H1 (cell line): ENCODE measurements at regions not wholly inside any gene's neighbourhood (a gene's known extent, or its start where the extent isn't known, plus 50 kb on each side); places are given as distances from the start of the nearest gene placed in this dataset.

Experiments
- CTCF ChIA-PET: fragments of 300-600 bp; sonication (Branson Sonifier 250); formaldehyde crosslinking; loops from one replicate; lab custom pipeline; 2021; ENCODE audit not compliant: partially characterized antibody; lab: Charles Lee
- POLR2A ChIA-PET: fragments of 300-600 bp; sonication (Branson Sonifier 250); formaldehyde crosslinking; loops from one replicate; lab custom pipeline; 2021; ENCODE audit warnings: inconsistent platforms; ENCODE audit not compliant: partially characterized antibody; lab: Charles Lee
- DNase-seq, 2 experiments: peaks; one replicate each; pipeline versions ENCODE4 v3.0.0 to v3.0.0-alpha.2; 2010 to 2022; ENCODE audit warnings: low spot score in 2 of 2, low read depth in 1 of 2, mixed read lengths in 1 of 2
- FAIRE-seq: peaks from 2 replicates; lab custom pipeline; 2011; peaks lifted over from hg19 to GRCh38; lab: Jason Lieb, UNC
- H2AFZ ChIP-seq: 2 replicates; pipeline ENCODE4 v1.8.1; 2012; ENCODE audit warnings: low read length, inconsistent platforms
- H2AK5ac ChIP-seq: 2 replicates; pipeline ENCODE4 v1.6.1; 2013; ENCODE audit warnings: low read depth, low read length
- H2BK120ac ChIP-seq: replicated peaks from 2 replicates; pipeline ENCODE3; 2013; ENCODE audit warnings: low read depth, low read length, inconsistent platforms
- H2BK12ac ChIP-seq: 2 replicates; pipeline ENCODE4 v1.6.1; 2013; ENCODE audit warnings: low read depth, low read length
- H2BK15ac ChIP-seq: 2 replicates; pipeline ENCODE4 v1.6.1; 2013; ENCODE audit warnings: low read length
- H2BK20ac ChIP-seq: 2 replicates; pipeline ENCODE4 v1.6.1; 2013; ENCODE audit warnings: low read length
- H2BK5ac ChIP-seq: 2 replicates; pipeline ENCODE4 v1.6.1; 2013; ENCODE audit warnings: low read depth, low read length
- H3K14ac ChIP-seq: 2 replicates; pipeline ENCODE4 v1.6.1; 2013; ENCODE audit warnings: inconsistent platforms; ENCODE audit not compliant: insufficient read length
- H3K18ac ChIP-seq: 2 replicates; pipeline ENCODE4 v1.6.1; 2013; ENCODE audit warnings: low read length; ENCODE audit errors: extremely low read depth
- H3K23ac ChIP-seq: 2 replicates; pipeline ENCODE4 v1.6.1; 2013; ENCODE audit warnings: inconsistent platforms; ENCODE audit not compliant: insufficient read length
- H3K23me2 ChIP-seq: 2 replicates; pipeline ENCODE4 v1.6.1; 2013; ENCODE audit warnings: low read depth, low read length
- H3K27ac ChIP-seq: 2 replicates; pipeline ENCODE4 v1.6.1; 2011; ENCODE audit warnings: low read depth, low read length, inconsistent platforms
- H3K27me3 ChIP-seq, 4 experiments: replicated peaks in 1 of 4; 1 replicate in 1 of 4; 2 replicates in 3 of 4; pipeline versions ENCODE4 v1.6.1 to v1.8.1; 2011 to 2013; ENCODE audit warnings: low read length in 3 of 4, mild to moderate bottlenecking in 3 of 4, inconsistent platforms in 2 of 4, mixed read lengths in 2 of 4, moderate library complexity in 1 of 4; ENCODE audit not compliant: control insufficient read depth in 3 of 4, insufficient read depth in 3 of 4; ENCODE audit errors: extremely low read depth in 1 of 4
- H3K36me3 ChIP-seq, 4 experiments: 2 replicates each; pipeline versions ENCODE4 v1.6.1 to v1.8.1; 2011 to 2013; ENCODE audit warnings: mild to moderate bottlenecking in 4 of 4, low read length in 3 of 4, moderate library complexity in 2 of 4, control low read depth in 1 of 4, inconsistent platforms in 1 of 4; ENCODE audit not compliant: insufficient read depth in 4 of 4, control insufficient read depth in 2 of 4
- H3K4ac ChIP-seq: replicated peaks from 2 replicates; pipeline ENCODE3; 2013; ENCODE audit warnings: low read length, low read depth, mixed read lengths, inconsistent platforms; ENCODE audit not compliant: insufficient read length
- H3K4me1 ChIP-seq, 4 experiments: replicated peaks in 1 of 4; 1 replicate in 1 of 4; 2 replicates in 3 of 4; pipeline versions ENCODE4 v1.6.1 to v1.8.1; 2011 to 2013; ENCODE audit warnings: low read length in 3 of 4, inconsistent platforms in 2 of 4, mixed read lengths in 1 of 4; ENCODE audit not compliant: insufficient read depth in 4 of 4, control insufficient read depth in 3 of 4
- H3K4me2 ChIP-seq, 2 experiments: 2 replicates each; pipeline versions ENCODE4 v1.6.1 to v1.8.1; 2011 to 2013; ENCODE audit warnings: low read depth in 2 of 2, low read length in 2 of 2, control low read depth in 1 of 2, inconsistent platforms in 1 of 2, mild to moderate bottlenecking in 1 of 2; ENCODE audit not compliant: insufficient read depth in 1 of 2
- H3K4me3 ChIP-seq, 4 experiments: fragments of 200-600, 300-600 bp in 1 of 4; sonication (generic), shearing (Covaris generic), sonication (Bioruptor Twin) in 1 of 4; 2 replicates each; pipeline versions ENCODE4 v1.5.1 to v1.8.1; 2011 to 2016; ENCODE audit warnings: low read length in 4 of 4, low read depth in 3 of 4, control low read depth in 2 of 4, inconsistent platforms in 2 of 4, mild to moderate bottlenecking in 2 of 4, mixed read lengths in 1 of 4, moderate library complexity in 1 of 4; ENCODE audit not compliant: insufficient read depth in 2 of 4; ENCODE audit errors: extremely low read depth in 1 of 4
- H3K56ac ChIP-seq: replicated peaks from 2 replicates; pipeline ENCODE3; 2013; ENCODE audit warnings: low read depth, mild to moderate bottlenecking, mixed read lengths, low read length, inconsistent platforms; ENCODE audit not compliant: insufficient read length
- H3K79me1 ChIP-seq: 2 replicates; pipeline ENCODE4 v1.6.1; 2013; ENCODE audit warnings: low read depth, low read length, control low read depth
- H3K79me2 ChIP-seq, 2 experiments: 2 replicates each; pipeline versions ENCODE4 v1.6.1 to v1.8.1; 2012 to 2013; ENCODE audit warnings: low read length in 2 of 2, mild to moderate bottlenecking in 2 of 2, inconsistent platforms in 1 of 2; ENCODE audit not compliant: insufficient read depth in 2 of 2, control insufficient read depth in 1 of 2
- H3K9ac ChIP-seq, 4 experiments: replicated peaks in 1 of 4; 1 replicate in 1 of 4; 2 replicates in 3 of 4; pipeline versions ENCODE4 v1.6.1 to v1.8.1; 2011 to 2013; ENCODE audit warnings: low read depth in 3 of 4, low read length in 3 of 4, control low read depth in 2 of 4, mild to moderate bottlenecking in 2 of 4, moderate library complexity in 2 of 4, inconsistent platforms in 1 of 4; ENCODE audit errors: extremely low read depth in 1 of 4
- H3K9me3 ChIP-seq, 2 experiments: 2 replicates each; pipeline versions ENCODE4 v1.6.1 to v1.8.1; 2012 to 2013; ENCODE audit warnings: mild to moderate bottlenecking in 2 of 2, moderate library complexity in 2 of 2, control low read depth in 1 of 2, inconsistent platforms in 1 of 2, low read depth in 1 of 2, low read length in 1 of 2, mixed read lengths in 1 of 2; ENCODE audit not compliant: insufficient read depth in 2 of 2
- H4K20me1 ChIP-seq, 2 experiments: replicated peaks in 1 of 2; 2 replicates each; pipeline versions ENCODE3 to v1.8.1; 2011 to 2013; ENCODE audit warnings: inconsistent platforms in 2 of 2, low read length in 2 of 2, mild to moderate bottlenecking in 1 of 2; ENCODE audit not compliant: insufficient read depth in 2 of 2, control insufficient read depth in 1 of 2
- H4K5ac ChIP-seq: 2 replicates; pipeline ENCODE4 v1.6.1; 2013; ENCODE audit warnings: low read length, low read depth, mixed read lengths, inconsistent platforms; ENCODE audit not compliant: insufficient read length
- H4K8ac ChIP-seq: 2 replicates; pipeline ENCODE4 v1.8.0; 2013; ENCODE audit warnings: mild to moderate bottlenecking, moderate library complexity, low read length, inconsistent platforms; ENCODE audit not compliant: insufficient read depth; ENCODE audit errors: extremely low read depth
- H4K91ac ChIP-seq: replicated peaks from 2 replicates; pipeline ENCODE3; 2013; ENCODE audit warnings: low read length, mixed read lengths, inconsistent platforms; ENCODE audit not compliant: insufficient read length
- ASH2L ChIP-seq: fragments of 200-600, 300-600 bp; sonication (generic); IDR thresholded peaks from one replicate; pipeline ENCODE4 v1.7.1; 2017; ENCODE audit warnings: low read length
- BCL11A ChIP-seq, 2 experiments: IDR thresholded peaks; one replicate each; pipeline ENCODE4 v1.6.1; 2011; ENCODE audit warnings: low read depth in 2 of 2, low read length in 2 of 2, mild to moderate bottlenecking in 2 of 2
- CEBPB ChIP-seq: IDR thresholded peaks from 2 replicates; pipeline ENCODE4 v1.6.1; 2012; ENCODE audit warnings: low read depth, low read length
- E2F6 ChIP-seq: IDR thresholded peaks from 2 replicates; pipeline ENCODE4 v1.6.1; 2012; ENCODE audit warnings: inconsistent platforms
- EP300 ChIP-seq, 2 experiments: IDR thresholded peaks; 1 replicate in 1 of 2; 2 replicates in 1 of 2; pipeline ENCODE4 v1.6.1; 2011 to 2012; ENCODE audit warnings: low read depth in 2 of 2, low read length in 2 of 2, mild to moderate bottlenecking in 2 of 2, borderline replicate concordance in 1 of 2, inconsistent platforms in 1 of 2, moderate library complexity in 1 of 2
- GABPA ChIP-seq: IDR thresholded peaks from 2 replicates; pipeline ENCODE4 v1.6.1; 2011; ENCODE audit warnings: mild to moderate bottlenecking, low read length, moderate library complexity, borderline replicate concordance; ENCODE audit not compliant: insufficient read depth
- JUND ChIP-seq: IDR thresholded peaks from 2 replicates; pipeline ENCODE4 v1.6.1; 2011; ENCODE audit warnings: mild to moderate bottlenecking, improper control_type of control experiment, low read length
- RXRA ChIP-seq: IDR thresholded peaks from 2 replicates; pipeline ENCODE4 v1.6.1; 2011; ENCODE audit warnings: low read depth, mild to moderate bottlenecking, low read length, moderate library complexity; ENCODE audit not compliant: insufficient read depth
- SAP30 ChIP-seq: fragments of 300-600 bp; sonication (generic); IDR thresholded peaks from 2 replicates; pipeline ENCODE4 v1.7.1; 2012; ENCODE audit warnings: low read length, moderate library complexity, mild to moderate bottlenecking, inconsistent platforms; ENCODE audit not compliant: insufficient read depth, insufficient replicate concordance
- SIN3A ChIP-seq, 2 experiments: IDR thresholded peaks in 1 of 2; conservative IDR thresholded peaks in 1 of 2; 2 replicates each; pipeline ENCODE4 v1.6.1; 2011 to 2012; ENCODE audit warnings: low read length in 2 of 2, improper control_type of control experiment in 1 of 2, low read depth in 1 of 2, mild to moderate bottlenecking in 1 of 2
- SP1 ChIP-seq: IDR thresholded peaks from 2 replicates; pipeline ENCODE4 v1.6.1; 2011; ENCODE audit warnings: low read depth, low read length
- TAF7 ChIP-seq: optimal IDR thresholded peaks from 2 replicates; pipeline ENCODE3; 2011; ENCODE audit warnings: low read depth, mild to moderate bottlenecking, inconsistent platforms, low read length, moderate library complexity, borderline replicate concordance

GRCh38 chr6:94498099-94498498, 1078.7 kb upstream of the EPHA7 start:
- no peak for DNase-seq
- no peak overlapping the region for H2AFZ ChIP-seq
- TF ChIP-seq JUND (no peak), RXRA (no peak), ASH2L (no peak), CEBPB (no peak), SAP30 (no peak), E2F6 (no peak), GABPA (no peak), SP1 (no peak), EP300 (IDR thresholded peaks at IDR 0.05; ENCODE audit: borderline replicate concordance in 1 of 2, low read depth in 2 of 2, low read length in 2 of 2) (no peak), SIN3A (conservative IDR thresholded peaks at IDR 0.05 in 1 of 2, IDR thresholded peaks at IDR 0.05 in 1 of 2; ENCODE audit: low read depth in 1 of 2, low read length in 2 of 2) (no peak), BCL11A (IDR thresholded peaks at IDR 0.05; ENCODE audit: low read depth in 2 of 2, low read length in 2 of 2) (no peak), TAF7 (no peak)

More at GRCh38 chr6:94498099-94498498, 1078.7 kb upstream of the EPHA7 start:
- POLR2A ChIA-PET: no interaction called here
- Histone ChIP-seq H2BK12ac (no peak overlapping the region), H4K8ac (no peak overlapping the region), H3K56ac (no peak overlapping the region), H3K36me3 (no peaks in the 10 kb centered on the region), H4K20me1 (no peaks in the 10 kb centered on the region), H2BK120ac (no peak overlapping the region), H4K91ac (no peak overlapping the region), H3K27me3 (no peaks in the 10 kb centered on the region), H2BK20ac (no peak overlapping the region), H3K23ac (no peak overlapping the region), H3K27ac (no peak overlapping the region), H3K4ac (no peak overlapping the region), H3K4me3 (no peak overlapping the region), H3K9ac (no peak overlapping the region), H3K79me2 (no peaks in the 10 kb centered on the region), H3K18ac (no peak overlapping the region), H3K4me1 (no peaks in the 10 kb centered on the region), H2BK15ac (no peak overlapping the region), H3K4me2 (no peak overlapping the region), H2AK5ac (no peak overlapping the region), H3K14ac (no peak overlapping the region), H2BK5ac (no peak overlapping the region), H3K23me2 (no peaks in the 10 kb centered on the region), H3K79me1 (no peaks in the 10 kb centered on the region), H3K9me3 (no peaks in the 10 kb centered on the region), H4K5ac (no peak overlapping the region)
- CTCF ChIA-PET: no interaction called here
- FAIRE-seq: no peak
